IPS-15b (cell line): ENCODE measurements at regions not wholly inside any gene's neighbourhood (a gene's known extent, or its start where the extent isn't known, plus 50 kb on each side); places are given as distances from the start of the nearest gene placed in this dataset.

Source experiments
- H3K27me3 ChIP-seq: one replicate; pipeline ENCODE4 v1.6.1; 2013; ENCODE audit warnings: low read length; ENCODE audit not compliant: control insufficient read depth, insufficient read depth
- H3K36me3 ChIP-seq: one replicate; pipeline ENCODE4 v1.6.1; 2013; ENCODE audit warnings: low read length; ENCODE audit not compliant: control insufficient read depth, insufficient read depth
- H3K4me1 ChIP-seq: one replicate; pipeline ENCODE4 v1.6.1; 2013; ENCODE audit warnings: mild to moderate bottlenecking, low read length; ENCODE audit not compliant: control insufficient read depth, insufficient read depth
- H3K4me3 ChIP-seq: one replicate; pipeline ENCODE4 v1.5.1; 2013; ENCODE audit warnings: low read depth, low read length
- H3K9ac ChIP-seq: one replicate; pipeline ENCODE4 v1.6.1; 2013; ENCODE audit warnings: low read depth, mild to moderate bottlenecking, low read length
- H3K9me3 ChIP-seq: one replicate; pipeline ENCODE4 v1.6.1; 2013; ENCODE audit warnings: mild to moderate bottlenecking, low read length; ENCODE audit not compliant: control insufficient read depth, insufficient read depth

- Histone ChIP-seq H3K27me3 (no peaks in the 10 kb centered on the region), H3K9me3 (no peaks in the 10 kb centered on the region), H3K9ac (no peak overlapping the region), H3K4me1 (no peaks in the 10 kb centered on the region), H3K36me3 (no peaks in the 10 kb centered on the region), H3K4me3 (no peak overlapping the region)
Observed at GRCh38 chr5:9713959-9714586, 83.9 kb upstream of the TAS2R1 start.

- Histone ChIP-seq H3K9ac (no peak overlapping the region), H3K4me3 (no peak overlapping the region), H3K27me3 (no peaks in the 10 kb centered on the region), H3K4me1 (no peaks in the 10 kb centered on the region), H3K9me3 (no peaks in the 10 kb centered on the region), H3K36me3 (no peaks in the 10 kb centered on the region)
Observed at GRCh38 chr5:9713356-9713755, 83.2 kb upstream of the TAS2R1 start.

GRCh38 chr5:9712911-9713310 lies 82.8 kb upstream of the TAS2R1 start:
- H3K27me3 ChIP-seq, result no peaks in the 10 kb centered on the region
- no peak overlapping the region for H3K4me3 ChIP-seq
- no peaks in the 10 kb centered on the region for H3K9me3 ChIP-seq
- no peaks in the 10 kb centered on the region for H3K4me1 ChIP-seq
- no peak overlapping the region for H3K9ac ChIP-seq
- no peaks in the 10 kb centered on the region for H3K36me3 ChIP-seq

- H3K4me1 ChIP-seq, result no peaks in the 10 kb centered on the region
- H3K9ac ChIP-seq, result no peak overlapping the region
- no peaks in the 10 kb centered on the region for H3K27me3 ChIP-seq
- H3K4me3 ChIP-seq, result no peak overlapping the region
- no peaks in the 10 kb centered on the region for H3K36me3 ChIP-seq
- no peaks in the 10 kb centered on the region for H3K9me3 ChIP-seq
Observed at GRCh38 chr5:9712506-9712905, 82.4 kb upstream of the TAS2R1 start.

GRCh38 chr5:9710069-9710468 lies 79.9 kb upstream of the TAS2R1 start:
- Histone ChIP-seq H3K9me3 (no peaks in the 10 kb centered on the region), H3K27me3 (no peaks in the 10 kb centered on the region), H3K9ac (no peak overlapping the region), H3K4me3 (no peak overlapping the region), H3K4me1 (no peaks in the 10 kb centered on the region), H3K36me3 (no peaks in the 10 kb centered on the region)

GRCh38 chr5:9707732-9708462 lies 77.7 kb upstream of the TAS2R1 start:
- Histone ChIP-seq H3K9me3 (no peaks in the 10 kb centered on the region), H3K4me1 (no peaks in the 10 kb centered on the region), H3K36me3 (no peaks in the 10 kb centered on the region), H3K27me3 (no peaks in the 10 kb centered on the region), H3K4me3 (no peak overlapping the region), H3K9ac (no peak overlapping the region)

GRCh38 chr5:9699681-9700080 lies 69.5 kb upstream of the TAS2R1 start:
- Histone ChIP-seq H3K36me3 (no peaks in the 10 kb centered on the region), H3K9ac (no peak overlapping the region), H3K4me3 (no peak overlapping the region), H3K4me1 (no peaks in the 10 kb centered on the region), H3K9me3 (no peaks in the 10 kb centered on the region), H3K27me3 (no peaks in the 10 kb centered on the region)

- no peaks in the 10 kb centered on the region for H3K9me3 ChIP-seq
- no peaks in the 10 kb centered on the region for H3K27me3 ChIP-seq
- no peak overlapping the region for H3K9ac ChIP-seq
- H3K36me3 ChIP-seq, result no peaks in the 10 kb centered on the region
- H3K4me1 ChIP-seq, result no peaks in the 10 kb centered on the region
- no peak overlapping the region for H3K4me3 ChIP-seq
Observed at GRCh38 chr5:9698841-9699240, 68.7 kb upstream of the TAS2R1 start.

GRCh38 chr5:9698125-9698826 lies 68.1 kb upstream of the TAS2R1 start:
- Histone ChIP-seq H3K36me3 (no peaks in the 10 kb centered on the region), H3K27me3 (no peaks in the 10 kb centered on the region), H3K9ac (no peak overlapping the region), H3K4me1 (no peaks in the 10 kb centered on the region), H3K4me3 (no peak overlapping the region), H3K9me3 (no peaks in the 10 kb centered on the region)

- H3K27me3 ChIP-seq, result no peaks in the 10 kb centered on the region
- H3K4me1 ChIP-seq, result no peaks in the 10 kb centered on the region
- no peaks in the 10 kb centered on the region for H3K36me3 ChIP-seq
- no peak overlapping the region for H3K9ac ChIP-seq
- H3K4me3 ChIP-seq, result no peak overlapping the region
- no peaks in the 10 kb centered on the region for H3K9me3 ChIP-seq
Observed at GRCh38 chr5:9692576-9692975, 62.4 kb upstream of the TAS2R1 start.

- Histone ChIP-seq H3K4me3 (no peak overlapping the region), H3K36me3 (no peaks in the 10 kb centered on the region), H3K9ac (no peak overlapping the region), H3K27me3 (no peaks in the 10 kb centered on the region), H3K9me3 (no peaks in the 10 kb centered on the region), H3K4me1 (no peaks in the 10 kb centered on the region)
Observed at GRCh38 chr5:9691261-9691660, 61.1 kb upstream of the TAS2R1 start.

GRCh38 chr5:9690751-9691150 lies 60.6 kb upstream of the TAS2R1 start:
- Histone ChIP-seq H3K9ac (no peak overlapping the region), H3K36me3 (no peaks in the 10 kb centered on the region), H3K27me3 (no peaks in the 10 kb centered on the region), H3K4me1 (no peaks in the 10 kb centered on the region), H3K4me3 (no peak overlapping the region), H3K9me3 (no peaks in the 10 kb centered on the region)
